GM04503 (cell line): ENCODE measurements at regions not wholly inside any gene's neighbourhood (a gene's known extent, or its start where the extent isn't known, plus 50 kb on each side); places are given as distances from the start of the nearest gene placed in this dataset.
"Not testable (repeated sequence)": the region's sequence is repeated elsewhere in the genome, so short reads cannot be mapped to it uniquely, and the experiment has no call there.

ENCODE experiments used
- DNase-seq: peaks from one replicate; pipeline ENCODE4 v3.0.0-alpha.2; 2012; ENCODE audit warnings: low read depth

GRCh38 chr13:99737481-99738245 lies 233.9 kb downstream of the ZIC5 start:
- no peak for DNase-seq

- DNase-seq: no peak
Measured at GRCh38 chr13:99736541-99736940, 235.0 kb downstream of the ZIC5 start.

GRCh38 chr13:99734013-99734693 lies 232.9 kb downstream of the TM9SF2 start:
- no peak for DNase-seq

- DNase-seq: no peak
Measured at GRCh38 chr13:99733346-99733745, 232.1 kb downstream of the TM9SF2 start.

GRCh38 chr13:99731747-99732146 lies 230.5 kb downstream of the TM9SF2 start:
- DNase-seq: no peak

- no peak for DNase-seq
Measured at GRCh38 chr13:99730403-99730802, 229.1 kb downstream of the TM9SF2 start.

GRCh38 chr13:99729745-99730144 lies 228.5 kb downstream of the TM9SF2 start:
- DNase-seq: no peak

- not testable (repeated sequence) for DNase-seq
Measured at GRCh38 chr13:99727651-99728050, 226.4 kb downstream of the TM9SF2 start.

GRCh38 chr13:99726282-99726894 lies 225.1 kb downstream of the TM9SF2 start:
- no peak for DNase-seq

- DNase-seq: no peak
Measured at GRCh38 chr13:99725644-99726043, 224.4 kb downstream of the TM9SF2 start.

GRCh38 chr13:99724633-99725517 lies 223.6 kb downstream of the TM9SF2 start:
- DNase-seq: no peak

GRCh38 chr13:99723878-99724277 lies 222.6 kb downstream of the TM9SF2 start:
- DNase-seq: no peak

- DNase-seq: no peak
Measured at GRCh38 chr13:99722931-99723330, 221.7 kb downstream of the TM9SF2 start.

- no peak for DNase-seq
Measured at GRCh38 chr13:99722338-99722818, 221.1 kb downstream of the TM9SF2 start.

GRCh38 chr13:99721606-99722337 lies 220.5 kb downstream of the TM9SF2 start:
- DNase-seq: no peak

GRCh38 chr13:99717959-99718674 lies 216.8 kb downstream of the TM9SF2 start:
- DNase-seq: no peak

GRCh38 chr13:99709134-99709533 lies 207.9 kb downstream of the TM9SF2 start:
- no peak for DNase-seq

GRCh38 chr13:99704390-99704789 lies 203.1 kb downstream of the TM9SF2 start:
- DNase-seq: no peak

GRCh38 chr13:99703908-99704307 lies 202.6 kb downstream of the TM9SF2 start:
- no peak for DNase-seq

GRCh38 chr13:99702687-99703319 lies 201.5 kb downstream of the TM9SF2 start:
- DNase-seq: no peak
